K562 (cell line): ENCODE measurements at regions not wholly inside any gene's neighbourhood (a gene's known extent, or its start where the extent isn't known, plus 50 kb on each side); places are given as distances from the start of the nearest gene placed in this dataset.

Experiments used
- CTCF ChIP-seq, 3 experiments: IDR thresholded peaks in 2 of 3; conservative IDR thresholded peaks in 1 of 3; 2 replicates each; pipeline ENCODE4 v1.5.1; 2011 to 2012; ENCODE audit warnings: low read length in 3 of 3, mild to moderate bottlenecking in 3 of 3, control low read depth in 2 of 3, improper control_type of control experiment in 1 of 3, inconsistent platforms in 1 of 3, low read depth in 1 of 3, mixed read lengths in 1 of 3, moderate library complexity in 1 of 3; ENCODE audit not compliant: insufficient read depth in 2 of 3
- EP300 ChIP-seq: IDR thresholded peaks from 2 replicates; pipeline ENCODE4 v1.6.1; 2012; ENCODE audit warnings: low read length, improper control_type of control experiment
- MXD1 ChIP-seq: fragments of 250-450 bp; sonication (Bioruptor Pico); IDR thresholded peaks from 2 replicates; pipeline ENCODE4 v1.8.0; 2021; ENCODE audit warnings: borderline replicate concordance, mild to moderate bottlenecking, moderate library complexity; ENCODE audit not compliant: poor library complexity, severe bottlenecking
- ZBTB8A ChIP-seq: fragments of 450-650 bp; IDR thresholded peaks from 2 replicates; pipeline ENCODE4 v1.6.1; 2018; ENCODE audit warnings: mild to moderate bottlenecking, moderate library complexity; ENCODE audit not compliant: partially characterized antibody

- TF ChIP-seq CTCF (IDR thresholded peaks at IDR 0.05 in 2 of 3, conservative IDR thresholded peaks at IDR 0.05 in 1 of 3; ENCODE audit: insufficient read depth in 2 of 3, low read depth in 1 of 3, low read length in 3 of 3), result no peak
- TF ChIP-seq ZBTB8A, result no peak
- TF ChIP-seq MXD1, result no peak
- no peak for TF ChIP-seq EP300
Measured at GRCh38 chr2:40591774-40592173, 139.9 kb upstream of the SLC8A1 start.
